HCT116 (cell line): ENCODE measurements at regions not wholly inside any gene's neighbourhood (a gene's known extent, or its start where the extent isn't known, plus 50 kb on each side); places are given as distances from the start of the nearest gene placed in this dataset.

Source experiments
- ELF1 ChIP-seq: IDR thresholded peaks from 2 replicates; pipeline ENCODE4 v1.6.1; 2012; ENCODE audit warnings: low read depth, borderline replicate concordance
- JUND ChIP-seq: IDR thresholded peaks from 2 replicates; pipeline ENCODE4 v1.6.1; 2012
- POLR2A ChIP-seq: IDR thresholded peaks from 2 replicates; pipeline ENCODE4 v1.7.0; 2011; ENCODE audit warnings: borderline replicate concordance; ENCODE audit not compliant: insufficient read depth, insufficient read length; ENCODE audit errors: extremely low read depth
- RAD21 ChIP-seq: IDR thresholded peaks from 2 replicates; pipeline ENCODE4 v1.6.1; 2012; ENCODE audit warnings: low read depth, mild to moderate bottlenecking
- SP1 ChIP-seq: IDR thresholded peaks from 2 replicates; pipeline ENCODE4 v1.6.1; 2012; ENCODE audit warnings: low read depth
- TF ChIP-seq, protein P1 (sequence below), 3 experiments: fragments of 200-600 bp in 1 of 3; sonication (generic) in 1 of 3; IDR thresholded peaks in 2 of 3; conservative IDR thresholded peaks in 1 of 3; 2 replicates each; pipeline ENCODE4 v1.5.1; 2012 to 2017; ENCODE audit warnings: low read depth in 2 of 3, low read length in 2 of 3, antibody characterized with exemption in 1 of 3, borderline replicate concordance in 1 of 3, control low read depth in 1 of 3, mild to moderate bottlenecking in 1 of 3, mixed read lengths in 1 of 3, mixed run types in 1 of 3, moderate library complexity in 1 of 3; ENCODE audit not compliant: insufficient read depth in 1 of 3

- no peak for TF ChIP-seq POLR2A
- no peak for TF ChIP-seq SP1
- TF ChIP-seq JUND = no peak
- TF ChIP-seq, protein P1, sequence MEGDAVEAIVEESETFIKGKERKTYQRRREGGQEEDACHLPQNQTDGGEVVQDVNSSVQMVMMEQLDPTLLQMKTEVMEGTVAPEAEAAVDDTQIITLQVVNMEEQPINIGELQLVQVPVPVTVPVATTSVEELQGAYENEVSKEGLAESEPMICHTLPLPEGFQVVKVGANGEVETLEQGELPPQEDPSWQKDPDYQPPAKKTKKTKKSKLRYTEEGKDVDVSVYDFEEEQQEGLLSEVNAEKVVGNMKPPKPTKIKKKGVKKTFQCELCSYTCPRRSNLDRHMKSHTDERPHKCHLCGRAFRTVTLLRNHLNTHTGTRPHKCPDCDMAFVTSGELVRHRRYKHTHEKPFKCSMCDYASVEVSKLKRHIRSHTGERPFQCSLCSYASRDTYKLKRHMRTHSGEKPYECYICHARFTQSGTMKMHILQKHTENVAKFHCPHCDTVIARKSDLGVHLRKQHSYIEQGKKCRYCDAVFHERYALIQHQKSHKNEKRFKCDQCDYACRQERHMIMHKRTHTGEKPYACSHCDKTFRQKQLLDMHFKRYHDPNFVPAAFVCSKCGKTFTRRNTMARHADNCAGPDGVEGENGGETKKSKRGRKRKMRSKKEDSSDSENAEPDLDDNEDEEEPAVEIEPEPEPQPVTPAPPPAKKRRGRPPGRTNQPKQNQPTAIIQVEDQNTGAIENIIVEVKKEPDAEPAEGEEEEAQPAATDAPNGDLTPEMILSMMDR (IDR thresholded peaks at IDR 0.05 in 2 of 3, conservative IDR thresholded peaks at IDR 0.05 in 1 of 3; ENCODE audit: borderline replicate concordance in 1 of 3, insufficient read depth in 1 of 3, low read depth in 2 of 3, low read length in 2 of 3) = no peak
- no peak for TF ChIP-seq ELF1
- TF ChIP-seq RAD21 = no peak
Measured at GRCh38 chr20:39643292-39643691, 681.1 kb downstream of the DHX35 start.
